Islet precursor cell (in vitro differentiated cells): ENCODE measurements at regions not wholly inside any gene's neighbourhood (a gene's known extent, or its start where the extent isn't known, plus 50 kb on each side); places are given as distances from the start of the nearest gene placed in this dataset.
A peak's percentile ranks its signal among the peaks of the same experiment; 100 is the strongest.

Experiments
- DNase-seq: peaks from one replicate; pipeline ENCODE4 v3.0.0-alpha.2; 2018

DNA sequence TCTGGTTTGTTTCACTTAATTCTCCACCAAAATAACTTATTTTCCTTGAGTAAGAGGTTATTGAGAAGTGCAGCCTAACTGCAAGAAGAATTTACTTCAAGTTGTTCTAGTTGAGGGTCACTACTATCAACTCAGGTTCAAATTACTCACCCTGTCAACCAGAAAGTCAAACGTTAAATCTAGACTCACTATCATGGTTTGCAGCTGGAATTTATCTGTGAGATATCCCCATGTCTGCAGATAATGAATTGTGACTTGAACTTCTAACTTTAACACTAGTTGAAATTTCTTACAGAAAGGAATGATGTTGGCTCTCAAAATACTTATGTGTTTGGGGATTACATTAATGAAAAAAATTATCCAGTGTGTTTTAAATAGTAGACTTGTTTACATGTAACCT lies 1145.7 kb upstream of the NXPH2 start:
- DNase-seq, result no peak

DNA sequence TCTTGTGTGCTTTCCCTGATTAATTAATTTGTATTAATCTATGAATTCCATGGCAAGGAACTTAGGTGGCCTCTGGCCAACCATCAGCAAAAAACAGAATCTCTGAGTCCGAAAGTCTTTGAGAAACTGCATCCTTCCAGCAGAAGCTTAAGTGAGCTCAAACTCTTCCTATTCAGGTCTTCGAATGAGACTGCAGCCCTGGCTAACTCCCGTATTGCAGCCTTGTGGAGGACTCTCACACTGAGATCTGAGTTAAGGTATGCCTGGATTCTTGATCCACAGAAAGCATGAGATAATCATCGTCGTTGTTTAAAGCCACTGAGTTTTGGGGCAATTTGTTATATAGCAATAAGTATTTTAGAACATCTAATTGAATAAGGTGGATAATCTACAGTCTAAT lies 1143.9 kb upstream of the NXPH2 start:
- DNase-seq, result no peak

DNA sequence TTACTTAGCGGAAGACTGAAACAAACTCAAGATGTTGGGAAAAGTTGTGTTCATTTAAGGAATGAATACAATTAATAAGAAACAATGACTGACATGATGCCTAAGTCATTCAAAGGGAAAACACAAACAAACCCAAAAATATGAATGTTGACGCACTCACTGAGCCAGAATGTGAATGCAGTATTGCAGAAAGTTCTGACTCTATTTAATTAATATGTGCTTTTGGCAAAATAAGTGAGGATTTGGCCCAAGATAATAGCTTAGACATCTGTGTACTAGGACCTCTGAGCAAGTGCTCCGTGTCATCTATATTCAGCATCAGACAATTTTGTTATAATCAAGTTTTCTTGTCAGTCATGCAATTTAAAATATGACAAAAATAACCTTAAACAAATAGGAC lies 1138.8 kb upstream of the NXPH2 start:
- DNase-seq, result no peak

DNA sequence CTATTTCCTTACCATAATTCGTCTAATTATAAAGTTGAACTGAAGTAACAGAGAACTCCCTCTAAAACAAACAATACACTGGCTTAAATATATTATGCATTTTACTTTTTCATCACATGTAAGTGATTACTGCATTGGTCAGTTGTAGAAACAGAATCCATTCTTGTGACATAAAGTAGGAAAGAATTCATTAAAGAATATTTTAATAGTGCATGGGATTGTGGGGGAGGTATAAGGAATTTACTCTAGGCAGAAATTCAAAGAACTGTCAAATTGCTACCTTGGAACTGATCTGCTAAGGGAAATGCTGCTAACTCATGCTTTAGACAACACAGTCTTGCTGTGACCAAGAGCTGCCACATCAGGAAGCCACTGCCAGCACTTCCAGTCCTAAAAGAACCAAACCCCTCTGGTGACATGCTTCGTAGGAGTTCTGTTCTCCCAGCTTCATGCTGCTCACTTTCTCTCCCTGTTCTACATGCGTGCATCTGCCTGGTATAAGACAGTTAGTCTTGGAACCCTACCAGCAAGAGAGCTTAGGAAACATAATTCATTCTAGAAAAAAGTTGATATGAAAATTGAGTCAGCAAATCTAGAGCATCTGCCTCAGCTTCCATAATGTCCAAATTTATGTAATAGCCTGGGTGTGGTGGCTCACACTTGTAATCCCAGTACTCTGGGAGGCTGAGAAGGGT lies 1137.6 kb upstream of the NXPH2 start:
- no peak for DNase-seq

DNA sequence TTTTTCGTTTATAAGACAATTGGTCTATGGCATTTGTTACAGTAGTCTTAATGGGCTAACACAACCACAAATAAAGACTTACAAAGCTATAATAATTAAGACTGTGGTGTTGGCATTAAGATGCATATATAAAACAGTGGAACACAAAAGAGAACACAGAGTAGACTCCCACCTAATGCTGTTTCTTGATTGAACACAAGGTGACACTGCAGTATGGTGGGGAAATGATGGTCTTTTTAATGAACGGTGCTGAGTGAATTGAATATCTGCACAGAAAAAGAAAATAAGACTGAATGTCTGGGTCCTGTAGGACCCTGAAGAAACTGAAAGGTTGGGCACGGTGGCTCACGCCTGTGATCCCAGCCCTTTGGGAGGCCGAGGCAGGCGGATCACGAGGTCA lies 1136.6 kb upstream of the NXPH2 start:
- DNase-seq, result no peak

DNA sequence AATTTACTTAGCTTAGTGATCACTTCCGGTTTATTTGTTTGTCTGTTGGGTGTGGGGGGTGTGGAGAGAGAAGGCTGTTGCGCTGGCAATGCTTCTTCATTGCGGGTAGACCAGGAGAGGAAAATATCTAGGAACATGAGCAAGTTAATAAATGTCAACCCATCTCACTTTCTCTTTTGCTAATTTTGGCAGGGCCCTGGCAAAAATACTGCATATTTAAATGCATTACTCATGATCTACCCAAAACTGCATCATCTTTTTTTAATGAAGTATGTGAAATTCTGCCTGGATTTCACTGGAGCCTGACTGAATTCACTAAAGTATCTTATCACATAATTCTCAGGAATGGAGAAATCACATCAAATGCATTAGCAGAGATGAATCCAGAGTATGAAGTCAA lies 1131.0 kb upstream of the NXPH2 start:
- no peak for DNase-seq

DNA sequence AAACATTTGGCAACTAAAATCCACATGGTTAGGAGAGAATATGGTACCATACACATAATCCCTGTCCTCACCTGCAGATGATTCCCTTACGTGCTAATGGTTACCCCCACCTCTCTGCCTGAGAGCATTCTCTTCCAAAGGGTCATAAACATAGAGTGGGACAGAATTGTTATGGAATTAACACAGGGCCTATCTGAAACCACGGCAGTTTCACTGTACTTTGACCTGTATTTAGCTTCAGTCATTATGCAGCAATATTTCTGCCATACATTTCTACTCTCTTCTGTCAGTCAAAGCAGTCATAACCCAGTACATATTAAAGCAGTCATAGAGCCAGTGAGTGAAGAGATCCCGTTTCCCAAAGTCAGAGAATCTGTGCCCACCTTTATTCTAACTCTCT lies 1128.9 kb upstream of the NXPH2 start:
- DNase-seq, result no peak

DNA sequence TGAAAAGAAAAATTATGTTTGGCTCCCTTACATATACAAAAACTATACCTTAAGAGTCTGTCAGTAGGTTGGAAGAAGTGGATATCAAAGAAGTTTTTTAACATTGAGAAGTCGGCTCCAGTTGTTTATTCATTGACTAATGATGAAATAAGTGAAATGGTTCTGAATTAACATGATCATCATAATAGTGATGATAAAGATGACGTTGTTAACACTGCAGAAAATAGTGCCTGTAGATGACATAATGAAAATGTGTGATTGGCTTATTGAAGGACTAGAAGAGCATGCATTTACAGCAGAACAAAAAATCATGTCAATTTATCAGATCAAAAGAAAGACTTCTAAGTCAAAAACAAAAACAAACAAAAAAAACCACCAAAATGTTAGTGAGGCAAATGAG lies 1125.4 kb upstream of the NXPH2 start:
- DNase-seq, result no peak

DNA sequence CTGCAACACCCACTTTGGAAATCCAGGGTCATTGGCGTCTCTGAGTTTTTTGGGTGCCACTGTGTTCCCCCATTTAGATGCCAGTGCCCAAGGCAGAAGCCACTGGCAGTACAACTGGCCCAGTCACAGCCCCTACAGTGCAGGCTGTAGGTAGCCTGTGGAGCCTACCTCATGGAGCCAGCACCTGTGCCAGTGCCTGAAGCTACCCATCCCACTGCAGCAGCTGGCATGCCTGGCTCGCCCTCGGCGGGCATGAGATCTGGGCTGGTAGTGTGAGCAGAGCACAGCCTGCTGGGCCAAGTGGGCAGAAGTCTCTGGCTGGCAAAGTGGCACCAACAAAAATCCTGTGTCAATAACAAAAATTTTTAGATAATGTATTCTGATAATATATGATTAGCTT lies 1111.4 kb upstream of the NXPH2 start:
- no peak for DNase-seq

DNA sequence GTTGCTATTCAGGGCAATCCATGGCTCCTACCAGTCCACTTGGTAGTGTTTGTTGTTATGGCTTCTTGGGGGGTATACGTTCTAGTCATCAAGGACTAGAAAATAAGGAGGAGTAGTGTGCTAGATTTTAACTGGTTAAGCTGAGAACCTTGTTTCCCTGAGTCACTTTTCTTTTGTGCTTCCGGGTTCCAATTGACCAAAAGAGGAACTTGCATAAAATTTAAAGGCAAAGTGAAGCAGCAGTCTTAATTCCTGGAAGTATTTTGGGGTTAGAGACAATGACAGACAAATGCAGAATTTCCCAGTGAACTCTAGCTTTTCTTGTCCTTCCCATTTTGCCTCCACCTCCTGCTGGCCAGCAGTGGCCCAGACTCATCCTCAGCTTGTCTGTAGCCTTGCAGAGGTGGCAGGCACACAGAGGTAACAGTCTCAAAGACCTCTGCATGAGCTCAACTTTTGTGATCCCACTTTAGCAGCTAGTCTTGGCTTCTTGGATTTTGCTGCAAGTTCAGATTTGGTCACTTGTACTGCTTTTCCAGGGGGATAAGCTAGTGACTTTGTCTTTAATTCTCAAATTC lies 1105.8 kb upstream of the NXPH2 start:
- DNase-seq, result no peak

DNA sequence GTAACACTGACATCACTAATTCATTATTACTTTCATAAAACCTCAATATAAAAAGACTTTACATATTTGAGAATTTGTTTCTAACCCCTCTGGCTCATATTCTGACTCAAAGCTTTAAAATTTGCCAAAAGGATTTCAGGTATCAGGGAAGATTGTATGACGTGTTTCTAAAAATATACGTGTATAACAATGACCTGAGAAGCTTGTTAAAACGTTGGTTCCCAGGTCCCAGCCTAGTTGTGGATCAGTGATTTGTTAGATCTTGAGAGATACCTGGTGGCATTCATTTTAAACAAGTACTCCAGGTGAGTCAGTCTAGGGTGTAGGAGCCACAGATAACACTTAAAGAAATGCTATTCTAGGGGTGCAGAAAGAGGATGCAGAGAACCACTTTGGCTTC lies 1096.8 kb upstream of the NXPH2 start:
- no peak for DNase-seq

DNA sequence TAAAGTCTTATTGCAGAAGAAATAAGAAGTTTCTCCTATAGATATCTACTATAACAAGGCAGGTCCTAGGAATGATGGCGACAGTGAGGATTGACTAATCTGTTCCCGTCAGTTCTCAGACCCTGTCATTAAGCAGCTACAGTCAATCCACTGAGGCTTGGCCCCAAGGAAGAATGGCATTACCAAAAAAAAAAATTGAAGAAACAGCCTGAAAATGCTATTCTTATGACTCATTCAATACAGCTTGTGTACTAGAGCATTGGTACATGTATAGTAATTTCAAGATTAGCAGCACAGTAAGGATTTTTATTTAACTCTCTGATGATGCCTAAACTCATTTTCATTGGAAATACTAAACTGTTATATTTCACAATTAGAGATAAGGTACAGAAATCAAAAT lies 1096.1 kb upstream of the NXPH2 start:
- DNase-seq, result no peak

DNA sequence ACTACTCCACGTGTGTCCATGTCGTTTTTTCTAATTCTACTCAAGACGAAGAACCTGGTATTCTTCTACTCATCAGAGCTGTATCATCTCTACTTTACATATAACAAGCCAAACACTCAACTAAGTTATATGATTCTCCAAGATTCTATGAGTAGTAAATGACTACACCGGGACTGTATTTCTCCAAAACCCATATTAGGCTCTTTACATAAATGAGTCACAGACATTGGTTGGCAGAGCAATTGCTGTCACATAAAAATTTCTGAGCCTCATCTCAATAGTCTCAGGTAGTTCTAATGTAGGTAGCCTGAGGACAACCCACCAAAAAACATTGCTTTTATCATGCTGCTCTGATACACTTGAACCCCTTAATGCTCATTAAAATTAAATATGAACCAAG lies 1092.3 kb upstream of the NXPH2 start:
- no peak for DNase-seq

DNA sequence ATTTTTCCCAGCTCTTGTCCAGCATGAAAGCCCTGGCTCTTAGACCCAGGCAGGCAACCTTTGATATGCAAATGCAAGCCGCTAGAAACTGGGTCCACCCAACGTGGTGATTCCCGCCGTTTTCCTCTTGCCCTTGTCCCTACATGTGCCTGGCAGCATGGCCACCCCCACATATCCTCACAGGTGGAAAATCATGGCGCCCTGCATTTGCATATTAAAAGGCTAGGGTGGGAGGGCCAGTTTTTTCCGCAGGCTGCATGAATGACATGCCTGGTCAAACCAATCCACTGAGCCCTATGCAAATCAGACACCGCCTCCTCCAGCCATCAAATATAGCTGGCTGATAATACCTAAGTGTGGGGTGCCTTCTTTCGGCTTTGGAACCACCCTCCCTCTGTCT lies 1091.8 kb upstream of the NXPH2 start:
- no peak for DNase-seq

DNA sequence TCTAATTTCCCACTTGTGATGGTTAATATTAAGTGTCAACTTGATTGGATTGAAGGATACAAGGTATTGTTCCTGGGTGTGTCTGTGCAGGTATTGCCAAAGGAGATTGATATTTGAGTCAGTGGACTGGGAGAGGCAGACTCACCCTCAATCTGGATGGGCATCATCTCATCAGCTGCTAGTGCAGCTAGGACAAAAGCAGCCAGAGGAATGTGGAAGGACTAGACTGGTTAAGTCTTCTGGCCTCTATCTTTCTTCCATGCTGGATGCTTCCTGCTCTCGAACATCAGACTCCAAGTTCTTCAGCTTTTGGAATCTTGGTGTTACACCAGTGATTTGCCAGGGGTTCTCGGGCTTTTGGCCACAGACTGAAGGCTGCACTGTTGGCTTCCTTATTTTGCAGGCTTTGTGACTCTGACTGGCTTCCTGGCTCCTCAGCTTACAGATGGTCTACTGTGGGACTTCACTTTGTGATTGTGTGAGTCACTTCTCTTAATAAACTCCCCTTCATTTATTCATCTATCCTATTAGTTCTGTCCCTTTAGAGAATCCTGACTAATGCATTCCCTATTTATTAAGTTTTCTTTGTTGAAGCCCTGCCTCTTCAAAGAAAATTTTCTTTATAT lies 1087.5 kb upstream of the NXPH2 start:
- no peak for DNase-seq

DNA sequence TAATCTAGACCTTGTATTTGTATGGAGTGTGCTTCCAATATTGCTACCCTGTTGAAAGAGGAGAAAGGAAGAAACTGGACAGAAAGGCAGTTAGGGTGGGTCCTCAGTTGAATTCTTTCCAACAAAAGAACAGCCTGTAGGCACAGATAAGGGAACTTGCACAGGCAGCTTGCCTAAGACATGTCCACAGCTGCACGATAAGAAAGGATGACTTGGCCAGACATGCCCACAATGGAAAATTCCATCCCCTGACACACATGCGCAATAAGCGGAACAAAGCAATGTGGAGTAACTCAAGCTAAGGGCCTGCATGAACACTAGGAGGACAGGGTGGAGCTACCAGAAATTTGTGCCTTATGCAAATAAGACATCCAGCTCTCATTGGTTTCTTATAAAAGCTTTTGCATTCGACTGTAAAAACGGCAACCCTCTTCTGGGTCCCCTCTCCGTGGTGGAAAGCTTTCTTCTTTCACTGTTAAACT lies 1084.7 kb upstream of the NXPH2 start:
- DNase-seq, result no peak

DNA sequence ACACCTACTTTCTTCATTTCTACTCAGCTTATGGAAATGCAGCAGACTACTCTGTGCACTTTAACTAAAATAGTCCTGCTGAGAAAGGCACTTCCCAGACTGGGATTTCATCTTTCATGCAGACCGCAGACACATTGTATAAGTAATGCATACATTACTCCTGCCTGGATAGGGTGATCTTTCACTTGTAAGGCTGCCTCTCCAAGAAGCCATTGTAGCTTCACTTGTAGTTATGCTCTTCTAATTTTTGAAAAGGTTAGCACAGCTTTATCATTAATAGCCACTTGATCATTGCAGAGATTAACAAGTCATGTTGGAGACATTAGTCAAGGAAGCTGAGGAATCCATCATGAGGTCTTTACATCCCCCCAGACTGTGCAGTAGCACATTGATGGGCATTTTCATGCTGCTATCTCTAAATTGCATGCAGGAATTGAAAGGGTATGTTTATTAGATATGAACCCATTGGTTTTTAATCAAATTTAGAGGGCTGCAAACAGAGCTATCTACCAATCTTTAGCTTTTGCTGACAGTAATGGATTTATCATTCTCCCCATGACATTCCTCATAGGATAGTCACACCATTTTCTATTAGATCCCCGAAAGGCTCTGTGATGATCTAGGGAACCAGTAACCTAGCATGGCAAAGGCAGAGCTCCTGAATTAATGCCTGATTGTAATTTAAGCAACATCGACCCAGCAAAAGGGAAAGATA lies 1074.7 kb upstream of the NXPH2 start:
- no peak for DNase-seq

DNA sequence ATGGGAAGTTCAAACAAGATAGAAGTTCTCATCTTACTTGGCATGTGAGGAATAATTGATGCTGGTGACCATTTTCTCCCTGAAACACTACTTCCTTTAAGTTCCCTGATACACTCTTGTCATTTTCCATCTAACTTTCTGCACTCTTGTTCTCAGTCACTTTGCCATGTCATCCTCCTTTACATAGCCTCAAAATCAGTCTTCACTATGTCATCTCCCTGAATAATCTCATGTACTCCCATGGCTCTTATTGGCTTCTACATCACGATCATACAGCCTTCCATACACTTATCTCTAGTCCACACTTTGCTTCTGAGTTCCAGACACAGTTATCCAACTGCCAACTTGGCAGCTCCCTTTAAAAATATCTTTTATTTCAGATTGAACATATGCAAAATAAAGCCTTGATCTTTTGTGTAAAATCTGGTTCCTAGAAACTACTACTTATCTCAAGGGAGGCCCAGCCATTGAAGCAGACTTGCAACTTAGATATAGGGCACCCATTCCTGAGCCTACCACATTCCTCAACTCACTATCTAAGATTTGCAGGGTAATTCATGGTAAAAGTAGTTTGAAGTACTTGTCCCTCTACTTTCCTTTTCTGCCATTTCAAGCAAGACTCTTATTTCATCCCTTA lies 1070.2 kb upstream of the NXPH2 start:
- DNase-seq, result no peak

DNA sequence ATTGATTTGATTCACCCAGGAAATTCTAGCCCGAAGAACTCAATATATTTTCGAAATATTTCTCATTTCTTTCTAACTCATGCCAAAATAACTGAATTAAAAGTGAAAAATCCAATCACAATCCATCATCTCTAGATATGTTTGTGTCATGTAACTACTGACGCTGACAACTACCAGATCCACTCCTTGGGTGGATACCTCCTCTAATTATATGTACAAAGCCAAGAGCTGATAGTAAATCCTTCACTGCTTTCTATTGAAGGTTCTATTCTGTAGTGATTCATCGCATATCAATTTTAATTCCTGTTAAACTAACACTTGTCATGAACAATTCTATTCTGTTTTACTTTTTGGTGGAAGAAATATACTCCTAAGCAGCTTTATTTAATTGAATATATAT lies 1056.6 kb upstream of the NXPH2 start:
- DNase-seq, result no peak

DNA sequence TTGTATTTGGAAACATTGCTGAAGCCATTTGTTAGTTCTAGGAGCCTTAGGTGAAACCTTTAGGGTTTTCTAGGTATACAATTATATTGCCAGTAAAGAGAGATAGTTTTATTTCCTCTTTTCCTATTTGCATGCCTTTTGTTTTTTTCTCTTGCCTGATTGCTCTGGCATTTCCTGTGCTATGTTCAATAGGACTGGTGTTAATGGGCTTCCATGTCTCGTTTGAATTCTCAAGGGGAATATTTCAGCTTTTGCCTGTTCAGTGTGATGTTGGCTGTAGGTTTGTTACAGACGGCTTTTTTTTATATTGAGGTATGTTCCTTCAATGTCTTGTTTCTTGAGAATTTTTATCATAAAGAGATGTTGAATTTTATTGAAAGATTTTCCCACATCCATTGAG lies 1054.9 kb upstream of the NXPH2 start:
- no peak for DNase-seq

DNA sequence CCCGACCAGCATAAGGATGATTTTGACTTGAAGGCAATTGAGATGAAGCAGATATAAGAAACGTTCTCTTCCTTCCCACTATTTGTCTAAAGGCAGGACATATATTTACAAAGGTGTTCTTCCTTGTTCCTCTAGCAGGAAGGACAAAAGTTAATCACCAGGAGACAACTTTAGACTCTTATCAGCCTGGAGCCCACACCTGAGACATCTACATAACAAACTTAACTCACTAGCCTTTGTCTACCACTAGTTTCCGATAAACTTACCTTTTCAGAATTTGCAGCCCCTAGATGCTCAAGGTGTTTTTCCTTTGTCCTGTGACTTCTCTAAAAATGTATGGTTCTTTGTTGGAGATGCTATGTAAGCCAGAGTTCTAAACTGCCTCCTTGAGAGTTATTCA lies 1047.8 kb upstream of the NXPH2 start:
- no peak for DNase-seq

DNA sequence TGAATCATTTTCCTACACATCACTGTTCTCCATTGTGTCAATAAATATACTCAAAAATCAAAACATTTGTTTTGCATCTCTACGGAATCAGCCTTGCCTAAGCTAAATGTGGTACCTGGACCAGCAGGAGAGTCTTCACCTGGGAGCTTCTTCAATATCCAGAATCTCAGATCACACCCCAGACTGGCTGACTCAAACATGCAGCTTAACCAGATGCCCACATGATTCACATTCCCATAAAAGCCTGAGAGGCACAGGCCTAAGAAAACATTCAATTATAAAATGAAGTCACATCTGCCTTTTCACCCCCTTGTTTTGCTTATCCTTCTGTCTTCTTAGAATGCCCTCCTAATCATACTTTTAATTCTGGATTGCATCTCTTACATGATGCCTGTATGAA lies 1045.5 kb upstream of the NXPH2 start:
- DNase-seq, result peak; percentile 51

DNA sequence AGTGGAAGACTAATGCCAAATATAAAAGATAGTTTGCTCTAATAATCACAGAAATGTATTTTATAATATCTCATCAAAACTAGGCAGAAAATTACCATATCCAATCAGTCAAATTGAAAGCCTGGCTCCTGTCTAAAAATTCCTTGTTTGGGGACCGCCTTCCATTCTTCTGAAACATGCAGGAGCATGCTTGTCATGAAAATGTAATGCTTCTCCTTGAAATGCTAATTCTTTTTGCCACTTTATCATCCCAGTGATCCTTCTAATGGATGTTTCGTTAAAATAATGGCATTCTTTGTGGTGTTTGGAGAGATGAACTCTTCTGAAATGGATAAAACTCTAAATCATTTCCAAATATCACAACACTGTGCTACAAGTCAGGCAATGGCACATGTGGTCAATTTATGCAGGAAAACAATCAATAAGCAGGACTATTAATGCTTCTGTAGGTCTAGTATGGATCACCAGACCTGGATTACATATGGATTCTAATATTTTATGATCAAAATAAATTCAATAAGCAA lies 1039.1 kb upstream of the NXPH2 start:
- DNase-seq, result no peak
